ENCODE measurements at regions not wholly inside any gene's neighbourhood (a gene's known extent, or its start where the extent isn't known, plus 50 kb on each side); places are given as distances from the start of the nearest gene placed in this dataset.
"Not testable (repeated sequence)": the region's sequence is repeated elsewhere in the genome, so short reads cannot be mapped to it uniquely, and the experiment has no call there.

- no peak for DNase-seq
Observed at GRCh38 chr15:96182736-96183513, 147.6 kb upstream of the NR2F2 start.

GRCh38 chr15:96183514-96183850, 147.0 kb upstream of the NR2F2 start:
- DNase-seq: no peak
- intact Hi-C loops (cut with DNase I): no loop called here

More at GRCh38 chr15:96182736-96183513, 147.6 kb upstream of the NR2F2 start:
- intact Hi-C loops (cut with DNase I): no loop called here

- no peak for DNase-seq
- intact Hi-C loops (cut with DNase I): no loop called here
Observed at GRCh38 chr15:96183867-96184266, 146.6 kb upstream of the NR2F2 start.

GRCh38 chr15:96184297-96184696, 146.2 kb upstream of the NR2F2 start:
- intact Hi-C loops (cut with DNase I): no loop called here
- no peak for DNase-seq

- intact Hi-C loops (cut with DNase I): no loop called here
- no peak for DNase-seq
Observed at GRCh38 chr15:96186105-96186504, 144.4 kb upstream of the NR2F2 start.

GRCh38 chr15:96187341-96188305, 142.9 kb upstream of the NR2F2 start:
- intact Hi-C loops (cut with DNase I): no loop called here
- no peak for DNase-seq

- DNase-seq: no peak
- intact Hi-C loops (cut with DNase I): no loop called here
Observed at GRCh38 chr15:96197721-96198120, 132.8 kb upstream of the NR2F2 start.

GRCh38 chr15:96199111-96199510, 131.4 kb upstream of the NR2F2 start:
- no peak for DNase-seq
- intact Hi-C loops (cut with DNase I): no loop called here

GRCh38 chr15:96200357-96200967, 130.0 kb upstream of the NR2F2 start:
- DNase-seq: no peak
- intact Hi-C loops (cut with DNase I): no loop called here

- intact Hi-C loops (cut with DNase I): no loop called here
Observed at GRCh38 chr15:96201696-96202095, 128.8 kb upstream of the NR2F2 start.

GRCh38 chr15:96205588-96205987, 124.9 kb upstream of the NR2F2 start:
- intact Hi-C loops (cut with DNase I); DNase-seq: not testable (repeated sequence)

More at GRCh38 chr15:96201696-96202095, 128.8 kb upstream of the NR2F2 start:
- DNase-seq: no peak

GRCh38 chr15:96207377-96208006, 123.0 kb upstream of the NR2F2 start:
- intact Hi-C loops (cut with DNase I): no loop called here
- no peak for DNase-seq

- intact Hi-C loops (cut with DNase I): no loop called here
- DNase-seq: no peak
Observed at GRCh38 chr15:96209285-96209735, 121.2 kb upstream of the NR2F2 start.

- DNase-seq: no peak
- intact Hi-C loops (cut with DNase I): no loop called here
Observed at GRCh38 chr15:96213045-96213444, 117.5 kb upstream of the NR2F2 start.

GRCh38 chr15:96213896-96214295, 116.6 kb upstream of the NR2F2 start:
- DNase-seq: no peak
- intact Hi-C loops (cut with DNase I): no loop called here

- DNase-seq; intact Hi-C loops (cut with DNase I): not testable (repeated sequence)
Observed at GRCh38 chr15:96216481-96216880, 114.0 kb upstream of the NR2F2 start.

- intact Hi-C loops (cut with DNase I): no loop called here
- DNase-seq: no peak
Observed at GRCh38 chr15:96217983-96218382, 112.5 kb upstream of the NR2F2 start.

- intact Hi-C loops (cut with DNase I): no loop called here
- DNase-seq: no peak
Observed at GRCh38 chr15:96218623-96219455, 111.7 kb upstream of the NR2F2 start.

All from head of caudate nucleus (tissue), 42 donors.